Kidney epithelial cell (primary cell): ENCODE measurements at regions not wholly inside any gene's neighbourhood (a gene's known extent, or its start where the extent isn't known, plus 50 kb on each side); places are given as distances from the start of the nearest gene placed in this dataset.

Experiments
- DNase-seq: peaks from one replicate; pipeline ENCODE4 v3.0.0-alpha.2; 2010; ENCODE audit warnings: low read depth
- H3K27me3 ChIP-seq: 2 replicates; pipeline ENCODE4 v1.6.0; 2011; ENCODE audit warnings: low read length; ENCODE audit not compliant: control insufficient read depth, insufficient read depth
- H3K36me3 ChIP-seq: 2 replicates; pipeline ENCODE4 v1.5.1; 2011; ENCODE audit warnings: low read length; ENCODE audit not compliant: control insufficient read depth, insufficient read depth
- H3K4me3 ChIP-seq: 2 replicates; pipeline ENCODE4 v1.5.1; 2011; ENCODE audit warnings: low read depth, mild to moderate bottlenecking, control low read depth, low read length
- CTCF ChIP-seq: IDR thresholded peaks from 2 replicates; pipeline ENCODE4 v1.5.1; 2011; ENCODE audit warnings: mild to moderate bottlenecking, moderate library complexity, low read length, control low read depth, inconsistent platforms; ENCODE audit not compliant: insufficient read depth, poor library complexity, severe bottlenecking

- no peak for TF ChIP-seq CTCF
- H3K36me3 ChIP-seq = no peaks in the 10 kb centered on the region
- no peak for DNase-seq
- no peaks in the 10 kb centered on the region for H3K27me3 ChIP-seq
- no peak overlapping the region for H3K4me3 ChIP-seq
Measured at GRCh38 chr5:175383350-175383749, 60.6 kb downstream of the DRD1 start.

GRCh38 chr5:175382171-175382570 is 61.8 kb downstream of the DRD1 start:
- Histone ChIP-seq H3K27me3 (no peaks in the 10 kb centered on the region), H3K4me3 (no peak overlapping the region), H3K36me3 (no peaks in the 10 kb centered on the region)
- no peak for TF ChIP-seq CTCF
- DNase-seq = no peak

GRCh38 chr5:175381130-175381529 is 62.9 kb downstream of the DRD1 start:
- H3K4me3 ChIP-seq = no peak overlapping the region
- DNase-seq = no peak
- H3K27me3 ChIP-seq = no peaks in the 10 kb centered on the region
- H3K36me3 ChIP-seq = no peaks in the 10 kb centered on the region
- TF ChIP-seq CTCF = no peak

- no peak for DNase-seq
- no peak for TF ChIP-seq CTCF
- H3K4me3 ChIP-seq = no peak overlapping the region
- no peaks in the 10 kb centered on the region for H3K36me3 ChIP-seq
- H3K27me3 ChIP-seq = no peaks in the 10 kb centered on the region
Measured at GRCh38 chr5:175380701-175381100, 63.3 kb downstream of the DRD1 start.

- TF ChIP-seq CTCF = no peak
Measured at GRCh38 chr5:175379867-175380266, 64.1 kb downstream of the DRD1 start.

GRCh38 chr5:175378444-175379028 is 65.4 kb downstream of the DRD1 start:
- no peaks in the 10 kb centered on the region for H3K36me3 ChIP-seq
- H3K27me3 ChIP-seq = no peaks in the 10 kb centered on the region
- DNase-seq = peak; percentile 97
- TF ChIP-seq CTCF = no peak
- H3K4me3 ChIP-seq = no peak overlapping the region

More at GRCh38 chr5:175379867-175380266, 64.1 kb downstream of the DRD1 start:
- no peak for DNase-seq
- Histone ChIP-seq H3K4me3 (no peak overlapping the region), H3K27me3 (no peaks in the 10 kb centered on the region), H3K36me3 (no peaks in the 10 kb centered on the region)
